K562 (cell line): ENCODE measurements at regions not wholly inside any gene's neighbourhood (a gene's known extent, or its start where the extent isn't known, plus 50 kb on each side); places are given as distances from the start of the nearest gene placed in this dataset.

ENCODE experiments used
- ATAC-seq: fragments of 200-7000 bp; cut with Tn5 transposase; 3 replicates; pipeline ENCODE4 v1.9.1; 2020; ENCODE audit warnings: moderate library complexity
- BruUV-seq: library from RNA; stranded (reverse); fragments of 400-500 nt; replicated peaks from 2 replicates; lab custom pipeline; 2021; lab: Mats Ljungman, UMichigan
- CTCF ChIA-PET: fragments of 300-600 bp; formaldehyde crosslinking; extraction: SDS; loops from one replicate; lab custom pipeline; 2021; ENCODE audit warnings: low intra/inter-chr PET ratio; lab: Yijun Ruan, JAX
- POLR2A ChIA-PET: fragments of 300-600, 350-650 bp; sonication (Branson Sonifier 250); formaldehyde crosslinking; extraction: SDS; loops from one replicate; lab custom pipeline; 2021; ENCODE audit warnings: antibody characterized with exemption, inconsistent platforms; lab: Yijun Ruan, JAX
- DNase-seq, 4 experiments: peaks; one replicate each; pipeline versions ENCODE4 v3.0.0 to v3.0.0-alpha.2; 2011 to 2018; ENCODE audit warnings: low spot score in 3 of 4, mixed read lengths in 3 of 4; ENCODE audit errors: extremely low read depth in 1 of 4
- FAIRE-seq: peaks from 2 replicates; lab custom pipeline; 2011; peaks lifted over from hg19 to GRCh38; lab: Jason Lieb, UNC
- H2AFZ ChIP-seq: 2 replicates; pipeline ENCODE4 v1.6.0; 2011; ENCODE audit warnings: low read depth, low read length, control low read depth, inconsistent platforms
- H3K27ac ChIP-seq: fragments of 200-600 bp; 3 replicates; pipeline ENCODE4 v1.8.0; 2011; ENCODE audit warnings: low read depth, mild to moderate bottlenecking, control low read depth, inconsistent platforms, low read length, moderate library complexity, mixed read lengths; ENCODE audit errors: extremely low read depth
- H3K27me3 ChIP-seq, 2 experiments: fragments of 300-600 bp in 1 of 2; 2 replicates in 1 of 2; 3 replicates in 1 of 2; pipeline versions ENCODE4 v1.6.0 to v1.8.0; 2011; ENCODE audit warnings: inconsistent platforms in 2 of 2, low read length in 2 of 2, mild to moderate bottlenecking in 1 of 2, mixed read lengths in 1 of 2, moderate library complexity in 1 of 2; ENCODE audit not compliant: control insufficient read depth in 2 of 2, insufficient read depth in 2 of 2
- H3K36me3 ChIP-seq: fragments of 300-600 bp; 3 replicates; pipeline ENCODE4 v1.8.0; 2011; ENCODE audit warnings: mild to moderate bottlenecking, low read length, inconsistent platforms; ENCODE audit not compliant: control insufficient read depth, insufficient read depth
- H3K4me1 ChIP-seq, 2 experiments: fragments of 200-600 bp in 1 of 2; replicated peaks in 1 of 2; 2 replicates in 1 of 2; 3 replicates in 1 of 2; pipeline versions ENCODE4 v1.5.1 to v1.8.0; 2011; ENCODE audit warnings: inconsistent platforms in 2 of 2, low read length in 2 of 2, mild to moderate bottlenecking in 1 of 2, mixed read lengths in 1 of 2, moderate library complexity in 1 of 2; ENCODE audit not compliant: control insufficient read depth in 2 of 2, insufficient read depth in 2 of 2
- H3K4me2 ChIP-seq: 2 replicates; pipeline ENCODE4 v1.6.1; 2011; ENCODE audit warnings: low read length, control low read depth, inconsistent platforms, mixed read lengths; ENCODE audit not compliant: insufficient read depth
- H3K4me3 ChIP-seq: fragments of 200-600 bp; sonication (generic), shearing (Covaris generic); 2 replicates; pipeline ENCODE4 v1.5.1; 2016; ENCODE audit warnings: control low read depth, inconsistent platforms
- H3K79me2 ChIP-seq: fragments of 200-600 bp; 3 replicates; pipeline ENCODE4 v1.8.0; 2011; ENCODE audit warnings: low read length, inconsistent platforms; ENCODE audit not compliant: control insufficient read depth, insufficient read depth
- H3K9ac ChIP-seq, 2 experiments: 2 replicates each; pipeline versions ENCODE4 v1.6.0 to v1.6.1; 2011; ENCODE audit warnings: low read depth in 2 of 2, low read length in 2 of 2, control low read depth in 1 of 2, inconsistent platforms in 1 of 2, mild to moderate bottlenecking in 1 of 2, mixed read lengths in 1 of 2; ENCODE audit not compliant: insufficient read depth in 1 of 2
- H3K9me1 ChIP-seq: one replicate; pipeline ENCODE4 v1.6.0; 2011; ENCODE audit warnings: inconsistent platforms, mild to moderate bottlenecking, low read length, moderate library complexity; ENCODE audit not compliant: control insufficient read depth, insufficient read depth
- H3K9me3 ChIP-seq: replicated peaks from 2 replicates; pipeline ENCODE4 v1.5.1; 2011; ENCODE audit warnings: low read depth, low read length, inconsistent platforms; ENCODE audit not compliant: control insufficient read depth, insufficient read depth
- H4K20me1 ChIP-seq: replicated peaks from 2 replicates; pipeline ENCODE4 v1.6.1; 2011; ENCODE audit warnings: low read length, inconsistent platforms, mixed read lengths; ENCODE audit not compliant: control insufficient read depth, insufficient read depth
- FOXK2 ChIP-seq, 2 experiments: fragments of 450-650 bp; IDR thresholded peaks in 1 of 2; conservative IDR thresholded peaks in 1 of 2; 2 replicates each; pipeline ENCODE4 v1.6.1; 2016; ENCODE audit warnings: low read depth in 2 of 2, mild to moderate bottlenecking in 1 of 2
- TAF15 ChIP-seq: fragments of 200-400 bp; formaldehyde crosslinking; IDR thresholded peaks from 2 replicates; pipeline ENCODE4 v1.6.1; 2017; ENCODE audit warnings: mild to moderate bottlenecking, low read depth, low read length, moderate library complexity
- ZBTB40 ChIP-seq, 2 experiments: fragments of 450-650 bp in 1 of 2; sonication (generic) in 1 of 2; formaldehyde crosslinking in 1 of 2; IDR thresholded peaks; 2 replicates each; pipeline versions ENCODE4 v1.7.1 to v1.9.0; 2016 to 2022; ENCODE audit warnings: inconsistent platforms in 1 of 2, mild to moderate bottlenecking in 1 of 2, missing genetic modification reagents in 1 of 2
- in situ Hi-C: fragments of 300-500 bp; cut with MboI; formaldehyde crosslinking; loops from 4 replicates; pipeline ENCODE4 v1.15.0; 2018; ENCODE audit warnings: inconsistent platforms, mixed read lengths
- intact Hi-C: fragments of 100-400 bp; cut with micrococcal nuclease; formaldehyde crosslinking; loops from 2 replicates; pipeline ENCODE4 v1.14.2; 2022

- DNase-seq, result no peak
- Histone ChIP-seq H3K4me1 (peaks cover 0 to 2% of the 10 kb centered on the region in 2 experiments; a peak in 1 of 5 replicates), H3K27me3 (no peaks in the 10 kb centered on the region), H3K9me3 (no peaks in the 10 kb centered on the region), H4K20me1 (no peaks in the 10 kb centered on the region), H3K4me2 (no peak overlapping the region), H3K79me2 (no peaks in the 10 kb centered on the region), H3K36me3 (no peaks in the 10 kb centered on the region), H3K9me1 (no peaks in the 10 kb centered on the region), H2AFZ (no peak overlapping the region), H3K27ac (no peak overlapping the region), H3K4me3 (no peak overlapping the region)
- ChIA-PET CTCF (no interaction called here), POLR2A (no interaction called here)
- no peak for FAIRE-seq
- intact Hi-C loops (loop anchor here (5.0 kb wide), 1 partner anchor 92 kb away; no protein-coding TSS in a partner anchor), in situ Hi-C loops (loop anchor here (10.0 kb wide), 1 partner anchor 99 kb away; no protein-coding TSS in a partner anchor)
- ATAC-seq, result no peak
- no TSS peak for BruUV-seq
- TF ChIP-seq ZBTB40 (IDR thresholded peaks at IDR 0.05), result no peak
- no peak for TF ChIP-seq ZBTB40 (CRISPR knock-in tag; IDR thresholded peaks at IDR 0.05)
- TF ChIP-seq TAF15, result no peak
- no peak for TF ChIP-seq FOXK2 (conservative IDR thresholded peaks at IDR 0.05 in 1 of 2, IDR thresholded peaks at IDR 0.05 in 1 of 2; ENCODE audit: low read depth in 2 of 2)
- TF ChIP-seq, all 486 proteins: peak for 0
- no peak overlapping the region for H3K9ac ChIP-seq
Observed at GRCh38 chr3:130243808-130244207, 101.7 kb upstream of the COL6A5 start.
